A549 (cell line): ENCODE measurements at regions not wholly inside any gene's neighbourhood (a gene's known extent, or its start where the extent isn't known, plus 50 kb on each side); places are given as distances from the start of the nearest gene placed in this dataset.

Experiments
- CTCF ChIP-seq: fragments of >200 bp; sonication (Bioruptor Twin); formaldehyde crosslinking; IDR thresholded peaks from 3 replicates; pipeline ENCODE4 v1.5.1; 2016
- POLR2A ChIP-seq: IDR thresholded peaks from 2 replicates; pipeline ENCODE4 v1.6.1; 2012; ENCODE audit warnings: mild to moderate bottlenecking, low read length
- REST ChIP-seq: fragments of 200-600 bp; sonication (generic); IDR thresholded peaks from 2 replicates; pipeline ENCODE4 v1.6.1; 2016; ENCODE audit warnings: antibody characterized with exemption, mild to moderate bottlenecking, moderate library complexity

GRCh38 chr9:104278929-104279496, 184.9 kb downstream of the SMC2 start:
- TF ChIP-seq REST: no peak
- no peak for TF ChIP-seq CTCF
- no peak for TF ChIP-seq POLR2A
